A549 (cell line): ENCODE measurements at regions not wholly inside any gene's neighbourhood (a gene's known extent, or its start where the extent isn't known, plus 50 kb on each side); places are given as distances from the start of the nearest gene placed in this dataset.

Source experiments
- ATAC-seq, 2 experiments: fragments of 200-7000 bp in 1 of 2; fragments of >200 bp in 1 of 2; cut with Nextera tagmentation in 1 of 2; cut with Tn5 transposase in 1 of 2; 3 replicates each; pipeline versions ENCODE4 v1.8.0 to v1.9.1; 2018 to 2020; ENCODE audit warnings: mild to moderate bottlenecking in 1 of 2, moderate library complexity in 1 of 2
- CTCF ChIA-PET: fragments of 300-600 bp; sonication (Branson Sonifier 250); formaldehyde crosslinking; extraction: SDS; loops from one replicate; lab custom pipeline; 2021; ENCODE audit warnings: antibody characterized with exemption, inconsistent platforms; lab: Yijun Ruan, JAX
- POLR2A ChIA-PET: fragments of 350-600 bp; formaldehyde crosslinking; extraction: SDS; loops from one replicate; lab custom pipeline; 2021; ENCODE audit warnings: antibody characterized with exemption, inconsistent platforms; lab: Yijun Ruan, JAX
- DNase-seq, 2 experiments: peaks; one replicate each; pipeline versions ENCODE4 v3.0.0 to v3.0.0-alpha.2; 2011 to 2016; ENCODE audit warnings: low read depth in 1 of 2, low spot score in 1 of 2
- FAIRE-seq: peaks from 2 replicates; lab custom pipeline; 2011; peaks lifted over from hg19 to GRCh38; lab: Jason Lieb, UNC
- H3K27ac ChIP-seq, 2 experiments: fragments of >200 bp; sonication (Bioruptor Twin); formaldehyde crosslinking; 3 replicates each; pipeline ENCODE4 v1.5.1; 2016 to 2017
- H3K4me1 ChIP-seq: fragments of >200 bp; sonication (Bioruptor Twin); formaldehyde crosslinking; 3 replicates; pipeline ENCODE4 v1.6.1; 2016
- H3K4me2 ChIP-seq: fragments of >200 bp; sonication (Bioruptor Twin); formaldehyde crosslinking; 3 replicates; pipeline ENCODE4 v1.6.1; 2016
- H3K4me3 ChIP-seq: fragments of >200 bp; sonication (Bioruptor Twin); formaldehyde crosslinking; 3 replicates; pipeline ENCODE4 v1.5.1; 2016
- H3K9me3 ChIP-seq: fragments of >200 bp; sonication (Bioruptor Twin); formaldehyde crosslinking; 3 replicates; pipeline ENCODE4 v1.6.1; 2016
- BCL3 ChIP-seq: fragments of >200 bp; sonication (Bioruptor Twin); formaldehyde crosslinking; IDR thresholded peaks from 3 replicates; pipeline ENCODE4 v1.6.1; 2016
- CHD2 ChIP-seq: fragments of 150-350 bp; IDR thresholded peaks from 2 replicates; pipeline ENCODE4 v1.6.1; 2014; ENCODE audit warnings: low read length; ENCODE audit not compliant: partially characterized antibody
- CHD4 ChIP-seq: fragments of 200-600 bp; sonication (generic); IDR thresholded peaks from 2 replicates; pipeline ENCODE4 v1.6.1; 2016; ENCODE audit warnings: antibody characterized with exemption, mild to moderate bottlenecking, borderline replicate concordance
- ESRRA ChIP-seq: fragments of 150-350 bp; IDR thresholded peaks from 2 replicates; pipeline ENCODE4 v1.6.1; 2014; ENCODE audit warnings: mild to moderate bottlenecking, low read length, borderline replicate concordance
- FOSB ChIP-seq: fragments of 250-450 bp; sonication (Bioruptor Pico); IDR thresholded peaks from 2 replicates; pipeline ENCODE4 v1.5.0; 2020; ENCODE audit warnings: mild to moderate bottlenecking, moderate library complexity
- HDAC2 ChIP-seq: fragments of 200-600 bp; sonication (generic); IDR thresholded peaks from 2 replicates; pipeline ENCODE4 v1.6.1; 2016
- HOXA7 ChIP-seq: fragments of 250-450 bp; sonication (Bioruptor Pico); IDR thresholded peaks from 2 replicates; pipeline ENCODE4 v1.5.0; 2020; ENCODE audit warnings: mild to moderate bottlenecking, moderate library complexity
- MAFK ChIP-seq: fragments of 450-650 bp; IDR thresholded peaks from 2 replicates; pipeline ENCODE4 v1.6.1; 2014; ENCODE audit not compliant: partially characterized antibody
- MAZ ChIP-seq: fragments of 150-350 bp; IDR thresholded peaks from 2 replicates; pipeline ENCODE4 v1.6.1; 2014; ENCODE audit warnings: antibody characterized with exemption, low read depth, low read length, borderline replicate concordance
- POLR2AphosphoS2 ChIP-seq: conservative IDR thresholded peaks from 2 replicates; pipeline ENCODE4 v1.6.1; 2012; ENCODE audit warnings: low read length, improper control_type of control experiment, inconsistent platforms
- RAD21 ChIP-seq, 2 experiments: fragments of >200 bp in 1 of 2; sonication (Bioruptor Twin) in 1 of 2; formaldehyde crosslinking in 1 of 2; IDR thresholded peaks in 1 of 2; conservative IDR thresholded peaks in 1 of 2; 2 replicates in 1 of 2; 3 replicates in 1 of 2; pipeline ENCODE4 v1.6.1; 2012 to 2018; ENCODE audit warnings: inconsistent platforms in 1 of 2
- TFCP2L1 ChIP-seq: fragments of 250-450 bp; sonication (Bioruptor Pico); IDR thresholded peaks from 2 replicates; pipeline ENCODE4 v1.5.0; 2021; ENCODE audit warnings: mild to moderate bottlenecking
- USF2 ChIP-seq: fragments of 450-650 bp; IDR thresholded peaks from 2 replicates; pipeline ENCODE4 v1.6.1; 2014; ENCODE audit warnings: antibody characterized with exemption
- ZC3H11A ChIP-seq: fragments of 450-650 bp; IDR thresholded peaks from 2 replicates; pipeline ENCODE4 v1.6.1; 2014; ENCODE audit warnings: antibody characterized with exemption, mild to moderate bottlenecking
- ZNF302 ChIP-seq: fragments of 250-450 bp; sonication (Bioruptor Pico); IDR thresholded peaks from 2 replicates; pipeline ENCODE4 v1.9.0; 2021; ENCODE audit warnings: inconsistent platforms, mild to moderate bottlenecking, moderate library complexity
- WGBS: methylation state at CpG from one replicate; pipeline ENCODE4 v1.1.6; 2017; ENCODE audit errors: missing lambda C conversion rate; 5-methylcytosine and 5-hydroxymethylcytosine counted together
- TF ChIP-seq, protein P1 (sequence below): fragments of >200 bp; sonication (Bioruptor Twin); formaldehyde crosslinking; IDR thresholded peaks from 3 replicates; pipeline ENCODE4 v1.5.1; 2016
- TF ChIP-seq, protein P2 (sequence below): fragments of 200-600 bp; sonication (generic); IDR thresholded peaks from 2 replicates; pipeline ENCODE4 v1.6.1; 2016; ENCODE audit warnings: antibody characterized with exemption, mild to moderate bottlenecking, moderate library complexity

DNA sequence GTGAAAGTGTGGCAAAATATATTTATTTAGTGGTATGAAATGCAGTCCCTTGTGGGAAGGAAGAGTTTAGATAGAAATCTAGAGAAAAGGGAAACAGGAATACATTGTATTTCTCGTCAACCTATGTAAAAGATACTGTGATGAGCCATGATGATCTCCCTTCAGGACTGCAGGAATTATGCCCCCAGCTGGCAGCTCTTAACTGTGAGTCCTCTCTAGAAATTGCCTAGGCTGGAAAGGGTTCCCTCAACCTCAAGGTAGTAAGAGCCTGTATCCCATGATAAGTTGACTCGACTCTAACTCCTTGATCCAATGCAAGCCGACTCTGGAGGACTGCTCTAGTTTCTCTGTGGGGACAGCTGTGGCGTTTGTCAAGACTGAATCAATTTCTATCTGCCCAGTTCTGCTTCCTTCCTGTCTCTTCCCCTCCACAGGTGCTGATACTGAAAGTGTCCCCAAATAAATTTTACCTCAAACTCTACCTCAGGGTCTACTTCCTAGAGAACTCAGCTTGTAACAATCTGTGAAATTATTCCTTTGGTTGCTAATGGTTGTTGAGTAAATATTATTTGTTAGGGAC, 897.3 kb downstream of the METTL15 start (continued):
- TF ChIP-seq, protein P1, sequence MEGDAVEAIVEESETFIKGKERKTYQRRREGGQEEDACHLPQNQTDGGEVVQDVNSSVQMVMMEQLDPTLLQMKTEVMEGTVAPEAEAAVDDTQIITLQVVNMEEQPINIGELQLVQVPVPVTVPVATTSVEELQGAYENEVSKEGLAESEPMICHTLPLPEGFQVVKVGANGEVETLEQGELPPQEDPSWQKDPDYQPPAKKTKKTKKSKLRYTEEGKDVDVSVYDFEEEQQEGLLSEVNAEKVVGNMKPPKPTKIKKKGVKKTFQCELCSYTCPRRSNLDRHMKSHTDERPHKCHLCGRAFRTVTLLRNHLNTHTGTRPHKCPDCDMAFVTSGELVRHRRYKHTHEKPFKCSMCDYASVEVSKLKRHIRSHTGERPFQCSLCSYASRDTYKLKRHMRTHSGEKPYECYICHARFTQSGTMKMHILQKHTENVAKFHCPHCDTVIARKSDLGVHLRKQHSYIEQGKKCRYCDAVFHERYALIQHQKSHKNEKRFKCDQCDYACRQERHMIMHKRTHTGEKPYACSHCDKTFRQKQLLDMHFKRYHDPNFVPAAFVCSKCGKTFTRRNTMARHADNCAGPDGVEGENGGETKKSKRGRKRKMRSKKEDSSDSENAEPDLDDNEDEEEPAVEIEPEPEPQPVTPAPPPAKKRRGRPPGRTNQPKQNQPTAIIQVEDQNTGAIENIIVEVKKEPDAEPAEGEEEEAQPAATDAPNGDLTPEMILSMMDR, result no peak
- TF ChIP-seq HDAC2 (no peak), CHD2 (no peak)

- WGBS, result 86% methylated on average over 3 of the region's 3 CpGs
- DNase-seq (no peak), ATAC-seq (no peak), FAIRE-seq (no peak)
- H3K9me3 ChIP-seq, result no peaks in the 10 kb centered on the region
- H3K27ac ChIP-seq, result peak overlapping the region in 1 of 2 experiments; percentile 30; a peak in 1 of 6 replicates
- CTCF ChIA-PET, result no interaction called here
- POLR2A ChIA-PET, result no interaction called here
- no peak overlapping the region for H3K4me2 ChIP-seq
- no peak overlapping the region for H3K4me3 ChIP-seq
- TF ChIP-seq CHD2 (no peak), MAFK (no peak), ZC3H11A (no peak), HOXA7 (CRISPR knock-in tag) (no peak), USF2 (no peak), FOSB (CRISPR knock-in tag) (no peak), RAD21 (conservative IDR thresholded peaks at IDR 0.05 in 1 of 2, IDR thresholded peaks at IDR 0.05 in 1 of 2) (no peak), POLR2AphosphoS2 (no peak), ESRRA (no peak), HDAC2 (no peak), ZNF302 (CRISPR knock-in tag) (no peak), MAZ (no peak), BCL3 (no peak), CHD4 (no peak), TFCP2L1 (no peak)
- TF ChIP-seq, protein P2, sequence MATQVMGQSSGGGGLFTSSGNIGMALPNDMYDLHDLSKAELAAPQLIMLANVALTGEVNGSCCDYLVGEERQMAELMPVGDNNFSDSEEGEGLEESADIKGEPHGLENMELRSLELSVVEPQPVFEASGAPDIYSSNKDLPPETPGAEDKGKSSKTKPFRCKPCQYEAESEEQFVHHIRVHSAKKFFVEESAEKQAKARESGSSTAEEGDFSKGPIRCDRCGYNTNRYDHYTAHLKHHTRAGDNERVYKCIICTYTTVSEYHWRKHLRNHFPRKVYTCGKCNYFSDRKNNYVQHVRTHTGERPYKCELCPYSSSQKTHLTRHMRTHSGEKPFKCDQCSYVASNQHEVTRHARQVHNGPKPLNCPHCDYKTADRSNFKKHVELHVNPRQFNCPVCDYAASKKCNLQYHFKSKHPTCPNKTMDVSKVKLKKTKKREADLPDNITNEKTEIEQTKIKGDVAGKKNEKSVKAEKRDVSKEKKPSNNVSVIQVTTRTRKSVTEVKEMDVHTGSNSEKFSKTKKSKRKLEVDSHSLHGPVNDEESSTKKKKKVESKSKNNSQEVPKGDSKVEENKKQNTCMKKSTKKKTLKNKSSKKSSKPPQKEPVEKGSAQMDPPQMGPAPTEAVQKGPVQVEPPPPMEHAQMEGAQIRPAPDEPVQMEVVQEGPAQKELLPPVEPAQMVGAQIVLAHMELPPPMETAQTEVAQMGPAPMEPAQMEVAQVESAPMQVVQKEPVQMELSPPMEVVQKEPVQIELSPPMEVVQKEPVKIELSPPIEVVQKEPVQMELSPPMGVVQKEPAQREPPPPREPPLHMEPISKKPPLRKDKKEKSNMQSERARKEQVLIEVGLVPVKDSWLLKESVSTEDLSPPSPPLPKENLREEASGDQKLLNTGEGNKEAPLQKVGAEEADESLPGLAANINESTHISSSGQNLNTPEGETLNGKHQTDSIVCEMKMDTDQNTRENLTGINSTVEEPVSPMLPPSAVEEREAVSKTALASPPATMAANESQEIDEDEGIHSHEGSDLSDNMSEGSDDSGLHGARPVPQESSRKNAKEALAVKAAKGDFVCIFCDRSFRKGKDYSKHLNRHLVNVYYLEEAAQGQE, result no peak
- H3K4me1 ChIP-seq, result no peaks in the 10 kb centered on the region
Measured at GRCh38 chr11:29002816-29003215, 894.6 kb downstream of the METTL15 start.
